GM19455 (cell line): ENCODE measurements at regions not wholly inside any gene's neighbourhood (a gene's known extent, or its start where the extent isn't known, plus 50 kb on each side); places are given as distances from the start of the nearest gene placed in this dataset.
"Not testable (repeated sequence)": the region's sequence is repeated elsewhere in the genome, so short reads cannot be mapped to it uniquely, and the experiment has no call there.

Experiments used
- ATAC-seq: cut with Tn5 transposase; IDR thresholded peaks from one replicate; pipeline ENCODE4 v1.9.1; 2021; ENCODE audit not compliant: unreplicated experiment

- no peak for ATAC-seq
These were observed 429.9 kb downstream of the CD83 start for GRCh38 chr6:14547284-14547998.

DNA sequence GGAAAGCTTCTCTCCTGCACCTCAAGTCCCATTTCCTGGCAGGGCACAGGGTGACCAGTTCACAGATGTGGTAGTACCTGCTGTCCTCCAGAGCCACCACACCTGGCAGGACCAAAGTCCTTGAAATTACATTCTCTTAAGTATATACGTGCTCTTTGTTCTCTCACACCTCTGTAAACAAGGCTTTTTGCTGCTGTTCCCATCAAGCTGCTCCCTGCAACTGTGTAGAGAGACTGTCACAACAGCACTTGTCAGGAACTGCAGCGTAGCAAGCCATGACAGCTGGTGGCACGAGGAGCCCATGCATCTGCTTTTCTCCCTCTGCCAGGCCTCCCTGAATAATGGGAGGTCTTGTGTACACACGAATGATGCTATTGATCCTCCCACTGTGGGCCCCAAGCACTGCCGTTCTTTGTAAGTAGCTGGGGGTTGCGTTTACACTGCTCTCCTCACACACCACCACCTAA lies 431.8 kb downstream of the CD83 start:
- no peak for ATAC-seq

GRCh38 chr6:14549871-14550270 lies 432.3 kb downstream of the CD83 start:
- ATAC-seq, result no peak

- no peak for ATAC-seq
These were observed 432.8 kb downstream of the CD83 start for GRCh38 chr6:14550410-14550809.

- no peak for ATAC-seq
These were observed 433.2 kb downstream of the CD83 start for GRCh38 chr6:14550822-14551221.

DNA sequence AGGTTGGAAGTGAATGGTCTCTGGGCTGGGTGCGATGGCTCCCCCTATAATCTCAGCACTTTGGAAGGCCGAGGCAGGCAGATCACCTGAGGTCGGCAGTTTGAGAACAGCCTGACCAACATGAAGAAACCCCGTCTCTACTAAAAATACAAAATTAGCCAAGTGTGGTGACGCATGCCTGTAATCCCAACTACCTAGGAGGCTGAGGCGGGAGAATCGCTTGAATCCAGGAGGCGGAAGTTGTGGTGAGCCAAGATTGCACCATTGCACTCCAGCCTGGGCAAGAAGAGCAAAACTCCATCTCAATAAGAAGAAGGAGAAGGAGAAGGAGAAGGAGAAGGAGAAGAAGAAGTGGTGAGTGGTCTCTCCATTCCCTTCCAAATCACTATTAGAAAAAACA lies 434.0 kb downstream of the CD83 start:
- not testable (repeated sequence) for ATAC-seq

- ATAC-seq, result no peak
These were observed 435.3 kb downstream of the CD83 start for GRCh38 chr6:14552891-14553290.

GRCh38 chr6:14553515-14553914 lies 435.9 kb downstream of the CD83 start:
- no peak for ATAC-seq

- ATAC-seq, result no peak
These were observed 438.2 kb downstream of the CD83 start for GRCh38 chr6:14555804-14556203.

DNA sequence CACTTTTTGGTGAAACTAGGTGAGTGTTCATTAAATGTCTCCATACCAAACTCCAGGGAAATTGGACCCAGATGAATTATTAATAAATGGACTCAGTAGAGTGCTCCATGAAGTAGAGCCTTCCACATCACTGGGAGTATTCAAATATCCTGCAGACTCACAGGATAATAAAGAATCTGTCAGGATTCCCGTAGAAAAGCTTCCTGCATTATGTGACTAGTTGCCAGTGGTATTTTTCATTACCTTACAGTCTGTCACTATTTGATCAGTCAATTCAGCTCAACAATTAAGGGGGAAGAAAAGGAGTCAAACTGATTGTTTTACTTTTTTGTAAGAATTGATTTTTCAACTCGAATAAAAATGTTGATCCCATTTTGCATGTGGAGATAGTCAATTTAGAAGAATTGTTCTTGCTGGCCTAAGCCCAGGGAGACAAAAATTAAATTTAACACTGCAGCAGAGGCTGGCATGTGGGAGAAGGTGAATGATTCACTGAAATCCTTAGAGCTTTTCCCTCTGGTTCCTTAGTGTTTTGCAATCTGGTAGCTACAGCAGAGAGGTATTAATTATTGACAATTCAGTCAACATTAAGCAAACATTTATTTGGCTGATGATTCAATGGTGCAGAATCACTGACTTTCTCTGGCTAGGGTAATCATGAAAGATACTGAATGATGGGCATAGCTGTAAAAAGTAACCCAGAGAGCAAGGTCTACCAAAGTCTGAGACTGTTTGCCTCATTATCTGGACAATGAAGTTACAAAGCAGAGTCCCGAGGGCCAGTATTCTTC lies 442.4 kb downstream of the CD83 start:
- ATAC-seq, result no peak

GRCh38 chr6:14561563-14561962 lies 444.0 kb downstream of the CD83 start:
- not testable (repeated sequence) for ATAC-seq

- no peak for ATAC-seq
These were observed 450.3 kb downstream of the CD83 start for GRCh38 chr6:14567842-14568241.

GRCh38 chr6:14569394-14569793 lies 451.8 kb downstream of the CD83 start:
- no peak for ATAC-seq

GRCh38 chr6:14569874-14570273 lies 452.3 kb downstream of the CD83 start:
- ATAC-seq, result not testable (repeated sequence)

GRCh38 chr6:14571001-14571400 lies 453.4 kb downstream of the CD83 start:
- ATAC-seq, result no peak

DNA sequence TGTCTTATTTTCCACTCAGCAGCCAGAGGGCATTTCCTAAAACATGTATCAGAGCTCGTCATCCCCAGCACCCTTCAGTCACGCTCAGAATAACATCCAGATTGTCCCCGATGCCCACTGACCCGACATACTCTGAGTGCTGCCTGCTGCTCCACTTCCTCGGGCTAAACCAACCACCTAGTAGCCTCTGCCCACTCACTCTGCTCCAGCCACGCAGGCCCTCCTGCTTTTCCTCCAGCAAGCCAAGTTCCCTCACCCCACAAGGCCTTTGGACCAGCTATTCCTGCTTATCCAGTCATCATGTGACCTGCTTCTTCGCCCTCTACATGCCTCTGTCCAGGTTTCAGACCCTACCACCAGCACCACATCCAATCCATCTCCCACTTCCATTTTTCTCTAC lies 454.2 kb downstream of the CD83 start:
- ATAC-seq, result no peak

GRCh38 chr6:14573267-14573666 lies 455.7 kb downstream of the CD83 start:
- no peak for ATAC-seq

DNA sequence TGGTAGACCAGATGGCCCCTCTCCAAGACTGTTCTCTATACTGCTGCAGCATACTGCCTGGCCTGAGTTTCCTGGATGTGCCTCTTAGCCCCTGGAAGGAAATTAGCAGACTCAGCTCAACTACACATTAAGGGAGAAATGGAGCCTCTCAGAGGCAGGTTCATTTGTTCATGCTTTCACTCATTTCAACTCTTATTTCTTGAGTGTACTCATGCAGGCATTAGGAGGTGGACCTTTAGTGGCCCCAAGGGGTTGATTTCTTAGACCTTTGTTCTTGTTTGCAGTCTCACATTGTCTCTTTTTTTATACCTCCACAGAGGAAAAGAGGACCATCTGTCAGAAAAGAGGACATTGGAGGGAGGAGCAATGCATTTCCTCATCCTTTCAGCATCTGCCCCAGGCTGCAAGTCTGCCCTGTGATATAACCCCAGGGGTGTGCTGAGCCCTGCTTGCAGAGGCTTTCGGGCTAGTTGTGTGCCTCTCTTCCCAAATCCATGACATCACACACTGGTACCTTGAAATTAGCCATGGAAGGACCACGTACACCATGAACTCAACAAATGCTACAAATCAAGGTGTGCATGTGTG lies 456.2 kb downstream of the CD83 start:
- no peak for ATAC-seq

- no peak for ATAC-seq
These were observed 458.4 kb downstream of the CD83 start for GRCh38 chr6:14575961-14576360.

DNA sequence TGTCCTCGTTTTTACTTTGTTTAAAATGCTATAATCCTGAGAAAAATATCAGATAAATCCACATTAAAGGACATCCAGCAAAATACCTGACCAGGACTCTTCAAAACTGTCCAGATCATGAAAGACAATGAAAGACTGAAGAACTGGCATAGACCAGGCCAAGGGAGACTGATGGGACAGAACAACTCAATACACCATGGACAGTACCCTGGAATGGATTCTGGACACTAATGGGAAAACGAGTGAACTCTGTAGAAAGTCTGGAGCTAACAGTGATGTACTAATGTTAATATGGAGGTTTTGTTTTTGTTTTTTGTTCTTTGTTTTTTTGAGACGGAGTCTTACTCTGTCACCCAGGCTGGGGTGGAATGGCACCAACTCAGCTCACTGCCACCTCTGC lies 461.4 kb downstream of the CD83 start:
- ATAC-seq, result no peak

DNA sequence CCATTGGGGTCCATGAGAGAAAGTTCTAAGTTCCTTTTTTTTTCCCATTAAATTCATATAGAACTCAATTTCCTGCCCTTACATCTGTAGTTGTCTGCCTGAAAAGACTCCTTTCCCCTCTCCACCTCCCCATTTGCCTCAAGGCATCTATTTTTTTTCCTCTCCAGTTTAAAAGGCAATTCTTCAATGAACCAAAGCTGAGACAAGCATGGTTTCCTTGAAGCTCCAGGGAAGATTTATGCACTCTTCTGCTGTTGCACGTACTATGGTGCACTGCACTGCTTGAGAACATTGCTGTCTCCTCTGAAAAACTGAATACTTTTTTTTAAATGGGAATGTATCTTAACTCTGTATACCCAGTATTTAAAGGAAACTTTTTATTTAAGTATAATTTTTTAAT lies 465.2 kb downstream of the CD83 start:
- no peak for ATAC-seq

DNA sequence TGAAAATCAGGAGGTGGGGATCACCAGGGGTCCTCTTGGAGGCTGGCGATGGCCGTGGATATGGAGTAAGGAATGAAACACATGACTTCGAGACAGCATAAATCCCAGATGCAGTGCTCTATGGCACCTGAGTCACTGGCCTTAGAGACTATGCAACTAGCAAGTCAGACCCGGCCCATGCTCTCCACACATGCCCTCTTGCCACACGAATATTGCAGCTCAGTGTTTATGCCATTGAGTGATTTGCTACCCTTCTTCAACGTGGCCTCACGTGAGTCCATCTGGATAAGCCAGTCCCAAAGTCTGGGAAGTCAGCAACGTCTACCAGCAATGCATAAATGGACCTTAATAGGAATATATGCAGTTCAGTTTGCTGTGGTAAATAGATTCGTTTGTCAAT lies 466.3 kb downstream of the CD83 start:
- ATAC-seq, result no peak
